IPS-18a (cell line): ENCODE measurements at regions not wholly inside any gene's neighbourhood (a gene's known extent, or its start where the extent isn't known, plus 50 kb on each side); places are given as distances from the start of the nearest gene placed in this dataset.
A peak's percentile ranks its signal among the peaks of the same experiment; 100 is the strongest.

Experiments used
- H3K27ac ChIP-seq: one replicate; pipeline ENCODE4 v1.5.1; 2013; ENCODE audit warnings: low read length
- H3K27me3 ChIP-seq: one replicate; pipeline ENCODE4 v1.6.1; 2013; ENCODE audit warnings: mild to moderate bottlenecking, low read length; ENCODE audit not compliant: control insufficient read depth, insufficient read depth
- H3K36me3 ChIP-seq: one replicate; pipeline ENCODE4 v1.6.1; 2013; ENCODE audit warnings: low read depth, low read length; ENCODE audit not compliant: control insufficient read depth
- H3K4me1 ChIP-seq: one replicate; pipeline ENCODE4 v1.6.1; 2013; ENCODE audit warnings: low read depth, low read length; ENCODE audit not compliant: control insufficient read depth
- H3K4me3 ChIP-seq: one replicate; pipeline ENCODE4 v1.5.1; 2013; ENCODE audit warnings: low read length
- H3K9ac ChIP-seq: one replicate; pipeline ENCODE4 v1.6.1; 2013; ENCODE audit warnings: mild to moderate bottlenecking, low read length, moderate library complexity
- H3K9me3 ChIP-seq: one replicate; pipeline ENCODE4 v1.6.1; 2013; ENCODE audit warnings: low read depth, low read length; ENCODE audit not compliant: control insufficient read depth

DNA sequence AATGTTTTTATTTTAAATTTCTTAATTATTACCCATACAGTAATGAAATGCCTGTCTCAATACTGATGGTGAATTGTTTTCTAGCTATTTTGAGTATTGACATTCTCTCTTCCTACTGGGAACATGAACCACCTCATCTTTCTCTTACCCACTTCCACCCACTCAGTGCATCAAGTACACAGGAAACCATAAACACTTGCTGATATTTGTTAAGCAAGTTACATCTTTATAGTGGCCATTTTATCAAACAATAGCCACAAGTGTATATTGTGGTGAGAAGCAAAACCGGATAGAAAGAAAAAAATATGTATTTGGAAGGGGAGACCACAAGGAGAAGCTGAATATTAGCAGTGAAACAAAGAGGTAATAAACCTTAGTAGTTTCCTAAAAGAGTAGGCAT lies 368.1 kb upstream of the HNRNPA3 start:
- Histone ChIP-seq H3K36me3 (no peaks in the 10 kb centered on the region), H3K4me3 (no peak overlapping the region), H3K9me3 (no peaks in the 10 kb centered on the region), H3K9ac (no peak overlapping the region), H3K27me3 (no peaks in the 10 kb centered on the region), H3K4me1 (no peaks in the 10 kb centered on the region), H3K27ac (no peak overlapping the region)

- Histone ChIP-seq H3K4me1 (no peaks in the 10 kb centered on the region), H3K27me3 (no peaks in the 10 kb centered on the region), H3K36me3 (no peaks in the 10 kb centered on the region), H3K9ac (no peak overlapping the region), H3K4me3 (no peak overlapping the region), H3K9me3 (no peaks in the 10 kb centered on the region), H3K27ac (no peak overlapping the region)
Observed at GRCh38 chr2:176845718-176846117, 366.9 kb upstream of the HNRNPA3 start.

DNA sequence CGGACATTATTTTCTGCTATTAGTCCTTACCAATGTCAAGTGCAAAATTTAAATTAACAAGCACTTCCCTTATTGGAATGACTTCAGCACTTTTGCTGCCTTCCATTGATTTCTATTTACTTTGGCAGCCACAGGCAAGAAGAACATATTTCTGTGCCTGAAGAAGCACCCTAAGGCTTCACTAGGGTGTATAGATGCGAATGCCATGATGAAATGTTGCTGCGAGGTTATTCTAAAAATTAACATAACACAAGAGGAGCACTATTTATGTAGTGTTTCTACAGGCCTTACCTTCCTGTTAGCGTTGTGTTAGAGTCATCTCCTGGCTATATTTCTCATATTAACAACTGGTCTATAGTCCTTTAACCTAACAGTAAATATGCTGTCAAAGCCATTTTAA lies 365.0 kb upstream of the HNRNPA3 start:
- H3K9ac ChIP-seq = no peak overlapping the region
- no peak overlapping the region for H3K4me3 ChIP-seq
- H3K36me3 ChIP-seq = no peaks in the 10 kb centered on the region
- H3K27me3 ChIP-seq = no peaks in the 10 kb centered on the region
- peaks cover 11% of the 10 kb centered on the region for H3K4me1 ChIP-seq
- no peak overlapping the region for H3K27ac ChIP-seq
- no peaks in the 10 kb centered on the region for H3K9me3 ChIP-seq

GRCh38 chr2:176848844-176849243 lies 363.8 kb upstream of the HNRNPA3 start:
- Histone ChIP-seq H3K36me3 (no peaks in the 10 kb centered on the region), H3K9me3 (no peaks in the 10 kb centered on the region), H3K4me3 (no peak overlapping the region), H3K27me3 (no peaks in the 10 kb centered on the region), H3K9ac (no peak overlapping the region), H3K27ac (no peak overlapping the region), H3K4me1 (peaks cover 18% of the 10 kb centered on the region)

GRCh38 chr2:176851200-176851888 lies 361.2 kb upstream of the HNRNPA3 start:
- H3K9me3 ChIP-seq = no peaks in the 10 kb centered on the region
- no peak overlapping the region for H3K4me3 ChIP-seq
- H3K9ac ChIP-seq = no peak overlapping the region
- peaks cover 18% of the 10 kb centered on the region for H3K4me1 ChIP-seq
- no peaks in the 10 kb centered on the region for H3K36me3 ChIP-seq
- no peak overlapping the region for H3K27ac ChIP-seq
- no peaks in the 10 kb centered on the region for H3K27me3 ChIP-seq

DNA sequence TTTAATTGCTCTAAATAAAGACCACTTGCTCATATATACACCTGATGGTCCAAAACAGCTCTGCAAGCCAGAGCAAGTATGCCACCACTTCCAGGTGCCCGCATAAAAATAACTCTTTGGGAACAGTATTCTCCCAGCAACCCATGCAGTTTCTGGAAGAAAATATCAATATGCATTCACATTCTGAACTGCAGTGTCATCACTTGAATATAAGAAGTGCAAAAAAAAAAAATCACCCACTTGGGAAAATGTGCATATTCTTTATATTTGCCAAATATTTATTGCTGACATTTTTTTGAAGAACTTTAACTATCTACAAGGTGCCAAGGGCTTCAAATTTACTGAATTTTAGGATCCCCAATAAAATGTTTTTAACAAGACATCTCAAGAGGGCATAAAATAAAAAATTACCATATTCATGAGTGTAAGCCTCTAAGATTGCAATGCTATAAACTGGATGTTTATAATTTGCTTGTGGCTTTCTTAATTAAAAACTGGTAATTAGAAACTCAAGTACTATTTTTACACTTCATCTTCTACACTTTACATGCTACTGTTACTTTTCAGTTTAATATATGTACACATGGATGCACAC lies 360.6 kb upstream of the HNRNPA3 start:
- H3K9me3 ChIP-seq = no peaks in the 10 kb centered on the region

DNA sequence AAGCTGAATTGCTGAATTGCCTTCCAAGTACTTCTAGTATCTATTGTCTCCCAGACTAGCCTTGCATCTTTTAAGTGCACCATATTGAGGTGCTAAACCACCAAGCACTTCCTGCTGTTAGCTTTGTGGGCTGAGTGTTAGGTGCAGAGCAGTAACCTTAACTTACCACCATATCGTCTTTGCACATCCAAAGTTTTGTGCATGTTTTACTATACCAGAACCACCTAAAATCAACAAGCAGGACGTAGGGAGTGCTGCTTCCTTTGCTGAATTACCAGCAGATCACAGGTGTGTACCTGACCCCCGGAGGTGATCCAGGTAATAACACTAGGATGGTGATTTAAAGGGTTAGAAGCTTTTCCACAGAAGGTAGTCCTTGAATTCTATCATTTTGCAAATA lies 359.9 kb upstream of the HNRNPA3 start:
- peak overlapping the region; percentile 40 for H3K4me3 ChIP-seq
- H3K36me3 ChIP-seq = no peaks in the 10 kb centered on the region
- H3K9me3 ChIP-seq = no peaks in the 10 kb centered on the region
- peaks cover 18% of the 10 kb centered on the region for H3K4me1 ChIP-seq
- H3K27me3 ChIP-seq = no peaks in the 10 kb centered on the region
- no peak overlapping the region for H3K27ac ChIP-seq
- H3K9ac ChIP-seq = no peak overlapping the region

More for the DNA sequence above, 360.6 kb upstream of the HNRNPA3 start:
- peaks cover 18% of the 10 kb centered on the region for H3K4me1 ChIP-seq
- no peak overlapping the region for H3K27ac ChIP-seq
- H3K9ac ChIP-seq = no peak overlapping the region
- H3K27me3 ChIP-seq = no peaks in the 10 kb centered on the region
- no peak overlapping the region for H3K4me3 ChIP-seq
- no peaks in the 10 kb centered on the region for H3K36me3 ChIP-seq

DNA sequence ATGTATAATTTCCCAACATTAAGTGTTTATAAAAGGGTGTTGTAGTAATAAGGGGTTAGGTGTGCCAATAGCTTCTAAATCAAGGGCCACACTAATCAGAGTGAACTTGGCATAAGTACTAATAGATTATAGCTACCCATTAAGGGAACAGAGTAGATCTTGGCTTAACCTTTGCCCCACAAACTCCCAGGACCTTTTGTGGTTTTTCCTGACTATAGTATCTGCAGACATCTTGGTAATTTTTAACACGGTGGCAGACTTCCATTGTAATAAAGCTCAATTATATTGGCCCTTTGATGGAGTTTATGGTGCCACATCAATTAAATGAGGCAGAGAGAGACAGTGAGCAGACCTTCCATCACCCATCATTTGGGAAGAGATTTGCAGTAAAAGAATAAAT lies 358.5 kb upstream of the HNRNPA3 start:
- Histone ChIP-seq H3K27me3 (no peaks in the 10 kb centered on the region), H3K4me1 (peaks cover 18% of the 10 kb centered on the region), H3K9ac (no peak overlapping the region), H3K4me3 (no peak overlapping the region), H3K27ac (no peak overlapping the region), H3K36me3 (no peaks in the 10 kb centered on the region), H3K9me3 (no peaks in the 10 kb centered on the region)

DNA sequence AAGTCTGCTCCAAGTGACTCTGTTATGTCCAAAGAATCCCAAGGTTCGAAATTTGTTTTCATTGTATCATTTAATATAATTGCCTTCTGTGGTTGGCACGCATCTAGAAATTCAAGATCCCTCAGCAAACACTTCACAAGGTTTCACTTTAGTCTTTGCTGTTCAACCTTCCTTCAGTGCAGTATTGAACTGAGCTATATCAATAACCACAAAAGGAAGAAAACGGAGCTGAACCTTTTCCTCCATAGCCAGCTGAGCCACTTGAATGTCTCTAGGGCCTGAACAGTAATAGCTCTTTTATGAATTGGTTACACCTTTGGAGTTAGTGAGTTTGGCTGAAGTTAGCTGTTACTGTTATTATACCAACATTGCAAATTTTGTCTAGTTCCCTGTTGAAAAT lies 357.7 kb upstream of the HNRNPA3 start:
- Histone ChIP-seq H3K9ac (no peak overlapping the region), H3K4me1 (peaks cover 18% of the 10 kb centered on the region), H3K27me3 (no peaks in the 10 kb centered on the region), H3K27ac (no peak overlapping the region), H3K4me3 (no peak overlapping the region), H3K9me3 (no peaks in the 10 kb centered on the region), H3K36me3 (no peaks in the 10 kb centered on the region)

- Histone ChIP-seq H3K9me3 (no peaks in the 10 kb centered on the region), H3K4me1 (peaks cover 15% of the 10 kb centered on the region), H3K27me3 (no peaks in the 10 kb centered on the region), H3K27ac (no peak overlapping the region), H3K9ac (no peak overlapping the region), H3K36me3 (no peaks in the 10 kb centered on the region), H3K4me3 (no peak overlapping the region)
Observed at GRCh38 chr2:176856683-176857082, 355.9 kb upstream of the HNRNPA3 start.

GRCh38 chr2:176865336-176865735 lies 347.3 kb upstream of the HNRNPA3 start:
- no peaks in the 10 kb centered on the region for H3K36me3 ChIP-seq
- no peak overlapping the region for H3K9ac ChIP-seq
- no peaks in the 10 kb centered on the region for H3K9me3 ChIP-seq
- H3K27ac ChIP-seq = no peak overlapping the region
- H3K4me1 ChIP-seq = no peaks in the 10 kb centered on the region
- H3K27me3 ChIP-seq = no peaks in the 10 kb centered on the region
- no peak overlapping the region for H3K4me3 ChIP-seq

DNA sequence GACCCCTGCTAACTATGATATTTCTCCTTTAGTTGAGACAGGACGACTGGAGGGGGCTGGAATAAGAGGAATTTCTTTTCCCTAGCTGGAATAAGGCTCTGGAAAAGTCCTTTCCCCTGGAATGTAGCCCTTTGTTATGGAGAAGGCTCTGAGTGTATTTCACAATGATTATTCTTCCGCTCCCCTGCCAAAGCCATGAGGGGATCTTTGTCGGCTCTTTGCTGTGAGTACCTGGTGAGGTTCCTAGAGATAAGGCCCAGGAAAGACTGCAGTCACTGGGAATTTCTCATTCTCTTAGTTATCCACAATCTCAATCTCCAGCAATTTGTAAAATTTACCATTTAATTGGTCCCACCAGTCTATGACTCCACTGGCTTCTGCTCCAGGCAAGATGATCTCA lies 340.2 kb upstream of the HNRNPA3 start:
- Histone ChIP-seq H3K27ac (no peak overlapping the region), H3K4me3 (no peak overlapping the region), H3K27me3 (no peaks in the 10 kb centered on the region), H3K36me3 (no peaks in the 10 kb centered on the region), H3K9ac (no peak overlapping the region), H3K4me1 (no peaks in the 10 kb centered on the region), H3K9me3 (peaks cover 11% of the 10 kb centered on the region)
